ELR (cell line): ENCODE measurements at regions not wholly inside any gene's neighbourhood (a gene's known extent, or its start where the extent isn't known, plus 50 kb on each side); places are given as distances from the start of the nearest gene placed in this dataset.

Source experiments
- DNase-seq: peaks from one replicate; pipeline ENCODE4 v3.0.0-alpha.2; 2015; ENCODE audit warnings: low read depth

- no peak for DNase-seq
Measured at GRCh38 chr3:132904-133303, 63.7 kb upstream of the CHL1 start.

GRCh38 chr3:140748-141330, 55.7 kb upstream of the CHL1 start:
- no peak for DNase-seq
